HFF-Myc (cell line): ENCODE measurements at regions not wholly inside any gene's neighbourhood (a gene's known extent, or its start where the extent isn't known, plus 50 kb on each side); places are given as distances from the start of the nearest gene placed in this dataset.

Source experiments
- DNase-seq: peaks from one replicate; pipeline ENCODE4 v3.0.0-alpha.2; 2011; ENCODE audit warnings: low read depth; ENCODE audit errors: extremely low read depth
- H3K4me3 ChIP-seq: replicated peaks from 2 replicates; pipeline ENCODE4 v1.5.1; 2011; ENCODE audit warnings: low read depth, mild to moderate bottlenecking, control low read depth, low read length
- TF ChIP-seq, protein P1 (sequence below): IDR thresholded peaks from 2 replicates; pipeline ENCODE4 v1.5.1; 2012; ENCODE audit warnings: mild to moderate bottlenecking, low read depth, low read length, control low read depth; ENCODE audit errors: missing control alignments

- no peak for DNase-seq
- H3K4me3 ChIP-seq, result no peak overlapping the region
- TF ChIP-seq, protein P1, sequence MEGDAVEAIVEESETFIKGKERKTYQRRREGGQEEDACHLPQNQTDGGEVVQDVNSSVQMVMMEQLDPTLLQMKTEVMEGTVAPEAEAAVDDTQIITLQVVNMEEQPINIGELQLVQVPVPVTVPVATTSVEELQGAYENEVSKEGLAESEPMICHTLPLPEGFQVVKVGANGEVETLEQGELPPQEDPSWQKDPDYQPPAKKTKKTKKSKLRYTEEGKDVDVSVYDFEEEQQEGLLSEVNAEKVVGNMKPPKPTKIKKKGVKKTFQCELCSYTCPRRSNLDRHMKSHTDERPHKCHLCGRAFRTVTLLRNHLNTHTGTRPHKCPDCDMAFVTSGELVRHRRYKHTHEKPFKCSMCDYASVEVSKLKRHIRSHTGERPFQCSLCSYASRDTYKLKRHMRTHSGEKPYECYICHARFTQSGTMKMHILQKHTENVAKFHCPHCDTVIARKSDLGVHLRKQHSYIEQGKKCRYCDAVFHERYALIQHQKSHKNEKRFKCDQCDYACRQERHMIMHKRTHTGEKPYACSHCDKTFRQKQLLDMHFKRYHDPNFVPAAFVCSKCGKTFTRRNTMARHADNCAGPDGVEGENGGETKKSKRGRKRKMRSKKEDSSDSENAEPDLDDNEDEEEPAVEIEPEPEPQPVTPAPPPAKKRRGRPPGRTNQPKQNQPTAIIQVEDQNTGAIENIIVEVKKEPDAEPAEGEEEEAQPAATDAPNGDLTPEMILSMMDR, result no peak
Measured at GRCh38 chr20:63067721-63068560, 61.2 kb upstream of the BHLHE23 start.

GRCh38 chr20:63067266-63067635 lies 60.5 kb upstream of the BHLHE23 start:
- TF ChIP-seq, protein P1, result no peak

GRCh38 chr20:63066506-63067265 lies 59.9 kb upstream of the BHLHE23 start:
- TF ChIP-seq, protein P1, result no peak
- no peak for DNase-seq
- H3K4me3 ChIP-seq, result no peak overlapping the region

More at GRCh38 chr20:63067266-63067635, 60.5 kb upstream of the BHLHE23 start:
- H3K4me3 ChIP-seq, result no peak overlapping the region
- DNase-seq, result no peak

- TF ChIP-seq, protein P1, result no peak
- H3K4me3 ChIP-seq, result no peak overlapping the region
- DNase-seq, result no peak
Measured at GRCh38 chr20:63065911-63066310, 59.1 kb upstream of the BHLHE23 start.

- TF ChIP-seq, protein P1, result no peak
- H3K4me3 ChIP-seq, result no peak overlapping the region
- no peak for DNase-seq
Measured at GRCh38 chr20:63064745-63065711, 58.3 kb upstream of the BHLHE23 start.

- DNase-seq, result no peak
- TF ChIP-seq, protein P1, result no peak
- H3K4me3 ChIP-seq, result no peak overlapping the region
Measured at GRCh38 chr20:63064310-63064709, 57.5 kb upstream of the BHLHE23 start.
